ENCODE measurements at regions not wholly inside any gene's neighbourhood (a gene's known extent, or its start where the extent isn't known, plus 50 kb on each side); places are given as distances from the start of the nearest gene placed in this dataset.
"Not testable (repeated sequence)": the region's sequence is repeated elsewhere in the genome, so short reads cannot be mapped to it uniquely, and the experiment has no call there.

GRCh38 chr17:33709881-33710280 is 416.8 kb upstream of the ASIC2 start:
- no peak overlapping the region for H3K4me3 ChIP-seq (ENCODE audit: low read depth, low read length)
- DNase-seq (ENCODE audit: low read depth): no peak
- TF ChIP-seq, protein P1, sequence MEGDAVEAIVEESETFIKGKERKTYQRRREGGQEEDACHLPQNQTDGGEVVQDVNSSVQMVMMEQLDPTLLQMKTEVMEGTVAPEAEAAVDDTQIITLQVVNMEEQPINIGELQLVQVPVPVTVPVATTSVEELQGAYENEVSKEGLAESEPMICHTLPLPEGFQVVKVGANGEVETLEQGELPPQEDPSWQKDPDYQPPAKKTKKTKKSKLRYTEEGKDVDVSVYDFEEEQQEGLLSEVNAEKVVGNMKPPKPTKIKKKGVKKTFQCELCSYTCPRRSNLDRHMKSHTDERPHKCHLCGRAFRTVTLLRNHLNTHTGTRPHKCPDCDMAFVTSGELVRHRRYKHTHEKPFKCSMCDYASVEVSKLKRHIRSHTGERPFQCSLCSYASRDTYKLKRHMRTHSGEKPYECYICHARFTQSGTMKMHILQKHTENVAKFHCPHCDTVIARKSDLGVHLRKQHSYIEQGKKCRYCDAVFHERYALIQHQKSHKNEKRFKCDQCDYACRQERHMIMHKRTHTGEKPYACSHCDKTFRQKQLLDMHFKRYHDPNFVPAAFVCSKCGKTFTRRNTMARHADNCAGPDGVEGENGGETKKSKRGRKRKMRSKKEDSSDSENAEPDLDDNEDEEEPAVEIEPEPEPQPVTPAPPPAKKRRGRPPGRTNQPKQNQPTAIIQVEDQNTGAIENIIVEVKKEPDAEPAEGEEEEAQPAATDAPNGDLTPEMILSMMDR (IDR thresholded peaks at IDR 0.05; ENCODE audit: low read depth, low read length, missing control alignments): no peak

DNA sequence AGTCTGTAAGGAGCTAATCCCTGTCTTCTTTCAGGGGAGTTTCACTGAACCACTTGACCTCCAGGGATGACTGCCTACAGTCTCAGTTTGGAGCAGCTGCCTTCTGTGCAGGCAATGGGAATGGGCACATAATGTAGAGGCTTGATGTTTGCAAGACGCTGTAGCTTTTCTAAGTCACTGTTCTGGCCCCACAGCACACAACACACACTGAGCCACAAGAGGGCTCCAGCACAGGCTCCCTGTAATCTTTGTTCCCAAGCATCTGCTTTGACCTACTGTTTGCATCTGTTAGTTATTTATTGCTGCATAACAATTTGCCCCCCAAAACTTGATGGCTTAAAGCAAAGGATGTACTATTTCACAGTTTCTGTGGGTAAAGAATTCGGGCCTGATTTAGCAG is 419.0 kb upstream of the ASIC2 start:
- DNase-seq (ENCODE audit: low read depth): no peak
- TF ChIP-seq, protein P1 (IDR thresholded peaks at IDR 0.05; ENCODE audit: low read depth, low read length, missing control alignments): peak; percentile 19
- H3K4me3 ChIP-seq (ENCODE audit: low read depth, low read length): no peak overlapping the region

DNA sequence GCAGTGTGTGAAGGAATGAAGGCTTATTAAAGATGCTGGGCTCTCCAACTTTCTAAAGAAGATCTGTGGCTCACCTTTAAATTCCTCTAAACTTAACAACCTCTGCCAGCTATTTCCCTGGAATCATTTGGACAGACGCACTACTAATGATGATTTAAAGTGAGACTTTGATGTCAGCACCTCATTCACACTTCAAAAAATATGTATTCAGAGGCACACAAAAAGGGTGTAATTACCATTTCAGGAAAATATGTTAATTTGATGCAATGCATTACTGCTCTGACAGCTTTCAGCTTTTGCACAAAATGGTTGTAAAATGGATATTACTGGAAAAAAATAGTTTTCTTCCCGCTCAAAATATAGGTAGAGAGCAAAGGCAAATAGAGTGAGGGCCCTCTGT is 423.9 kb upstream of the ASIC2 start:
- no peak overlapping the region for H3K4me3 ChIP-seq (ENCODE audit: low read depth, low read length)
- DNase-seq (ENCODE audit: low read depth): no peak
- TF ChIP-seq, protein P1 (IDR thresholded peaks at IDR 0.05; ENCODE audit: low read depth, low read length, missing control alignments): no peak

GRCh38 chr17:33723736-33724135 is 430.6 kb upstream of the ASIC2 start:
- DNase-seq (ENCODE audit: low read depth); H3K4me3 ChIP-seq (ENCODE audit: low read depth, low read length): not testable (repeated sequence)

- no peak overlapping the region for H3K4me3 ChIP-seq (ENCODE audit: low read depth, low read length)
- TF ChIP-seq, protein P1 (IDR thresholded peaks at IDR 0.05; ENCODE audit: low read depth, low read length, missing control alignments): peak; percentile 88
- no peak for DNase-seq (ENCODE audit: low read depth)
Measured at GRCh38 chr17:33725675-33726271, 432.7 kb upstream of the ASIC2 start.

DNA sequence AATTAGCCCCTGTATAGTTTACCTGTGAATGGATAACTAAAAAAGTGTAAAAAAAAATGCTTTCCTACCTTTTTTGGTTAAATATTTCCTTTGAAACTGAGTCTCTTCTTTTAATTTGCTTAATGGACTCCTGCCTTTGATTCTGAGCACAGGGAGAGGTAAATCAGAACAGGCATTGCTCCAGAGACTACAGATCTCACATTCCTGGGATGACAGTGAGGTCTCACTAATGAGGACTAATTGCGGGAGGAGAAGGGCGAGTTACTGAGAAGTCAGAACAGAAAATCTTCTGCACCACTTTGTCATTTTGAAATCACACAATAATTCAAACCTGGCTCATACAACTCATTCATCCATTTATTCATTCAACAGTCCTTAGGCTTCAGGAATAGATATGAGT is 437.0 kb upstream of the ASIC2 start:
- H3K4me3 ChIP-seq (ENCODE audit: low read depth, low read length): no peak overlapping the region
- TF ChIP-seq, protein P1 (IDR thresholded peaks at IDR 0.05; ENCODE audit: low read depth, low read length, missing control alignments): no peak
- no peak for DNase-seq (ENCODE audit: low read depth)

DNA sequence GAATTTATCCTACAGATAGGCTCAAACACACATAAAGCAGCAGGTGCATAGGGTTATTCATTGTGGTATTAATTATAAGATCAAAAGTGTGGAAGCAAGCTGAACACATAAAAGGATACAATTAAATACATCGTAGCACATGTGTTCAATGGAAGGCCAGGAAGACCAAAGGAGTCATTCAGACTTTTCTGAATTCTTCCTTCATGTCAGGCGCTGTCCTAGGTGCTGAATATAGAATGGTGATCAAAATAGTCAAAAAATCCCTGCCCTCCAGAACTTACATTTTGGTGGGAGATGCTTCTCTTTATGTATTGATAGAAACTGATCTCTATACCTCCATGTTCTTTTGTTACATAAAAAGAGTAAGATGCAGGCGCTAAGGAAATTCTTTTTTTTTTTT is 439.0 kb upstream of the ASIC2 start:
- TF ChIP-seq, protein P1 (IDR thresholded peaks at IDR 0.05; ENCODE audit: low read depth, low read length, missing control alignments): no peak
- H3K4me3 ChIP-seq (ENCODE audit: low read depth, low read length): no peak overlapping the region
- DNase-seq (ENCODE audit: low read depth): no peak

Data from GM12864 (cell line).